ENCODE measurements at regions not wholly inside any gene's neighbourhood (a gene's known extent, or its start where the extent isn't known, plus 50 kb on each side); places are given as distances from the start of the nearest gene placed in this dataset.

DNA sequence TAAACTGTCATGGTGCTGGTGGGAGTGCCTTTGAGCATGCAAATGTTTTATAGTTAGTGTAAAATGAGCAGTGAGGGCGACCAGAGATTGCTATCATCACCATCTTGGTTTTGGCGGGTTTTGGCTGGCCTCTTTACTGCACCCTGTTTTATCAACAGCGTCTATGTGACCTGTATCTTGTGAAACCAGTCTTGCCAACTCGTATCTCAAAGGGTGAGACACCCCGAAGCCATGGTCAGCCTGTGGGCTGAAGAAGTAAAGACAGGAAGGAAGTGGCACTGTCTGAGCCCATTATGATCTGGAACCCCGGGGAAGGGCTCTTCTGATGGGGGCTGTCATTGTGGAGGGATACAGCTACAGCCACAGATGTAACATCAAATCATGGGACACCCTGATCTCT, 81.5 kb upstream of the FAM216B start:
- ATAC-seq (no peak), DNase-seq (no peak)
- Histone ChIP-seq H4K20me1 (ENCODE audit: low read length) (no peaks in the 10 kb centered on the region), H3K79me2 (ENCODE audit: low read length) (no peaks in the 10 kb centered on the region), H3K9me3 (ENCODE audit: low read length) (no peaks in the 10 kb centered on the region), H2AFZ (ENCODE audit: low read length) (no peak overlapping the region), H3K9me2 (replicated peaks; ENCODE audit: low read length) (no peaks in the 10 kb centered on the region), H3K36me3 (ENCODE audit: low read depth, low read length) (no peaks in the 10 kb centered on the region), H3K27ac (ENCODE audit: low read length) (no peak overlapping the region), H3K4me3 (ENCODE audit: low read length) (no peak overlapping the region), H3K9ac (ENCODE audit: low read length) (no peak overlapping the region), H3F3A (ENCODE audit: low read length, unreplicated experiment) (no peaks in the 10 kb centered on the region), H3K4me1 (ENCODE audit: insufficient read depth, low read length) (peaks cover 13% of the 10 kb centered on the region; the same call in 1 of the 2 replicates), H3K4me2 (ENCODE audit: low read length) (no peak overlapping the region), H3K27me3 (ENCODE audit: low read length) (no peaks in the 10 kb centered on the region)
- CTCF ChIA-PET = no interaction called here
- POLR2A ChIA-PET (ENCODE audit: unreplicated experiment) = no interaction called here
- intact Hi-C loops (cut with micrococcal nuclease) = no loop called here
- TF ChIP-seq EZH2phosphoT487 (IDR thresholded peaks at IDR 0.05; ENCODE audit: borderline replicate concordance, low read length) = no peak
- no peak for TF ChIP-seq EZH2 (IDR thresholded peaks at IDR 0.05; ENCODE audit: low read length, unreplicated experiment)
- no peak for TF ChIP-seq CTCF (conservative IDR thresholded peaks at IDR 0.05; ENCODE audit: low read depth, low read length)
- no TSS peak for BruUV-seq (replicated peaks)

DNA sequence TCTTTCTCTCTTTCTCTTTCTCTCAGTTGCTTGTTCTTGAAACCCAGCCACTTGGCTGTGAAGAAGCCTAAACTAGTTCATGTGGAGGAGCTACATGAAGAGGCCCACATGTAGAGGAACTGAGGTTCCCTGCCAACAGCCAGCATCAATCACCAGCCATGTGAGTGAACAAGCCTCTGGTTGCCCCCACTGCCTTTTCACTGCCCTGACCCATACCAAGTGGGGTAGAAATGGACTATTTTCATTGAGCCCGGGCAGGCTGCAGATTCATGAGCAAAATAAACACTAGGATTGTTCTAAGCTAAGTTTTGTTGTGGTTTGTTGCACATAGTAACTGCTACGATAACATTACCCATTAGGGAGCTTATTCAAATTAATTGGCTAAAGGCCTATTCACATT, 78.7 kb upstream of the FAM216B start:
- no peak overlapping the region for H2AFZ ChIP-seq (ENCODE audit: low read length)
- no peaks in the 10 kb centered on the region for H3K79me2 ChIP-seq (ENCODE audit: low read length)
- no peaks in the 10 kb centered on the region for H3K9me3 ChIP-seq (ENCODE audit: low read length)
- TF ChIP-seq EZH2 (IDR thresholded peaks at IDR 0.05; ENCODE audit: low read length, unreplicated experiment) = no peak
- H3K9ac ChIP-seq (ENCODE audit: low read length) = no peak overlapping the region
- H3K36me3 ChIP-seq (ENCODE audit: low read depth, low read length) = no peaks in the 10 kb centered on the region
- ATAC-seq = no peak
- intact Hi-C loops (cut with micrococcal nuclease) = no loop called here
- ChIA-PET POLR2A (ENCODE audit: unreplicated experiment) (no interaction called here), CTCF (no interaction called here)
- H3F3A ChIP-seq (ENCODE audit: low read length, unreplicated experiment) = no peaks in the 10 kb centered on the region
- no peak overlapping the region for H3K4me3 ChIP-seq (ENCODE audit: low read length)
- H3K9me2 ChIP-seq (replicated peaks; ENCODE audit: low read length) = no peaks in the 10 kb centered on the region
- no peak for DNase-seq
- H4K20me1 ChIP-seq (ENCODE audit: low read length) = no peaks in the 10 kb centered on the region
- no peaks in the 10 kb centered on the region for H3K4me1 ChIP-seq (ENCODE audit: insufficient read depth, low read length)
- no peak overlapping the region for H3K27ac ChIP-seq (ENCODE audit: low read length)
- no TSS peak for BruUV-seq (replicated peaks)
- H3K4me2 ChIP-seq (ENCODE audit: low read length) = no peak overlapping the region
- no peaks in the 10 kb centered on the region for H3K27me3 ChIP-seq (ENCODE audit: low read length)

DNA sequence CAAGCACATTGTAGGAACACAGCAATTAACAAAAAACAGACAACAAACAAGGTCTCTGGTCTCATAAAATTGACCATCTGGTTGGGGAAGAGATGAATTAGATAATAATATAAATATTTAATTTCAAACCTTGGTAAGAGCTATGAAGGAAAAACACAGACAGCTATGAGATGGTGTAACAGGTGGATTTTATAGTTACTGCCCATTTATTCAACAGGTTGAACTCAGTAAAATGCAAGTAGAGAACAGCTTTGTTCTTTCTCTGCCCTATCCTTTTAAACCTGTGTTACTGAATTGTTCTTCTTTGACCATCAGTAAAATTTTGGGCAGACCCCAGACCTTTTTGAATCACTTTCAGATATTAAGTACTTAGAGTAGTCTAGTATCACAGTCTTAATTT, 77.6 kb upstream of the FAM216B start:
- no peak for ATAC-seq
- BruUV-seq (replicated peaks) = no TSS peak
- H3K4me2 ChIP-seq (ENCODE audit: low read length) = no peak overlapping the region
- no peaks in the 10 kb centered on the region for H3K36me3 ChIP-seq (ENCODE audit: low read depth, low read length)
- H3F3A ChIP-seq (ENCODE audit: low read length, unreplicated experiment) = no peaks in the 10 kb centered on the region
- no peaks in the 10 kb centered on the region for H3K9me3 ChIP-seq (ENCODE audit: low read length)
- no peaks in the 10 kb centered on the region for H3K9me2 ChIP-seq (replicated peaks; ENCODE audit: low read length)
- H3K27me3 ChIP-seq (ENCODE audit: low read length) = no peaks in the 10 kb centered on the region
- H4K20me1 ChIP-seq (ENCODE audit: low read length) = no peaks in the 10 kb centered on the region
- POLR2A ChIA-PET (ENCODE audit: unreplicated experiment) = no interaction called here
- no peak for DNase-seq
- H3K9ac ChIP-seq (ENCODE audit: low read length) = no peak overlapping the region
- H2AFZ ChIP-seq (ENCODE audit: low read length) = no peak overlapping the region
- H3K4me3 ChIP-seq (ENCODE audit: low read length) = no peak overlapping the region
- no peaks in the 10 kb centered on the region for H3K4me1 ChIP-seq (ENCODE audit: insufficient read depth, low read length)
- H3K79me2 ChIP-seq (ENCODE audit: low read length) = no peaks in the 10 kb centered on the region
- intact Hi-C loops (cut with micrococcal nuclease) = no loop called here
- CTCF ChIA-PET = no interaction called here
- TF ChIP-seq EZH2phosphoT487 (IDR thresholded peaks at IDR 0.05; ENCODE audit: borderline replicate concordance, low read length) = no peak
- TF ChIP-seq EZH2 (IDR thresholded peaks at IDR 0.05; ENCODE audit: low read length, unreplicated experiment) = no peak
- no peak for TF ChIP-seq CTCF (conservative IDR thresholded peaks at IDR 0.05; ENCODE audit: low read depth, low read length)
- H3K27ac ChIP-seq (ENCODE audit: low read length) = no peak overlapping the region

Data from PC-3 (cell line).